Small intestine (tissue), 7 donors: ENCODE measurements at regions not wholly inside any gene's neighbourhood (a gene's known extent, or its start where the extent isn't known, plus 50 kb on each side); places are given as distances from the start of the nearest gene placed in this dataset.

Experiments
- DNase-seq, 2 donors: peaks; one replicate each; pipeline versions ENCODE4 v3.0.0 to v3.0.0-alpha.2; 2013
- FAIRE-seq: peaks from 2 replicates; lab custom pipeline; 2012; peaks lifted over from hg19 to GRCh38; lab: Jason Lieb, UNC
- H3K27ac ChIP-seq, 3 donors: one replicate each; pipeline ENCODE4 v1.5.1; 2013; ENCODE audit warnings: low read length in 2 of 3, mild to moderate bottlenecking in 2 of 3, control low read depth in 1 of 3, inconsistent platforms in 1 of 3, low read depth in 1 of 3, moderate library complexity in 1 of 3
- H3K27me3 ChIP-seq, 3 donors: one replicate each; pipeline ENCODE4 v1.6.1; 2013; ENCODE audit warnings: low read length in 3 of 3, inconsistent platforms in 1 of 3; ENCODE audit not compliant: control insufficient read depth in 3 of 3, insufficient read depth in 3 of 3
- H3K36me3 ChIP-seq, 3 donors: one replicate each; pipeline ENCODE4 v1.6.1; 2013; ENCODE audit warnings: low read length in 3 of 3, inconsistent platforms in 1 of 3, low read depth in 1 of 3, mild to moderate bottlenecking in 1 of 3, moderate library complexity in 1 of 3; ENCODE audit not compliant: control insufficient read depth in 3 of 3, insufficient read depth in 2 of 3
- H3K4me1 ChIP-seq, 3 donors: one replicate each; pipeline ENCODE4 v1.6.1; 2013; ENCODE audit warnings: low read length in 2 of 3, inconsistent platforms in 1 of 3, low read depth in 1 of 3, mild to moderate bottlenecking in 1 of 3, moderate library complexity in 1 of 3; ENCODE audit not compliant: control insufficient read depth in 3 of 3, insufficient read depth in 2 of 3
- H3K4me3 ChIP-seq, 3 donors: one replicate each; pipeline ENCODE4 v1.5.1; 2013; ENCODE audit warnings: low read length in 3 of 3, control low read depth in 1 of 3, inconsistent platforms in 1 of 3, low read depth in 1 of 3, mild to moderate bottlenecking in 1 of 3, moderate library complexity in 1 of 3
- H3K9me3 ChIP-seq, 2 donors: one replicate each; pipeline ENCODE4 v1.6.1; 2013; ENCODE audit warnings: low read depth in 1 of 2, low read length in 1 of 2; ENCODE audit not compliant: control insufficient read depth in 2 of 2, insufficient read depth in 1 of 2
- WGBS, 3 donors: extraction: QIAGEN DNeasy Blood & Tissue Kit; methylation state at CpG; one replicate each; pipeline ENCODE4 v1.1.7; 2013; 5-methylcytosine and 5-hydroxymethylcytosine counted together
- donor health status: healthy with polysubstance abuse.
- donor health status: control.
- donor health status: control.
- donor health status: Bipolar disorder and iron deficiency.
- donor health status: healthy.

DNA sequence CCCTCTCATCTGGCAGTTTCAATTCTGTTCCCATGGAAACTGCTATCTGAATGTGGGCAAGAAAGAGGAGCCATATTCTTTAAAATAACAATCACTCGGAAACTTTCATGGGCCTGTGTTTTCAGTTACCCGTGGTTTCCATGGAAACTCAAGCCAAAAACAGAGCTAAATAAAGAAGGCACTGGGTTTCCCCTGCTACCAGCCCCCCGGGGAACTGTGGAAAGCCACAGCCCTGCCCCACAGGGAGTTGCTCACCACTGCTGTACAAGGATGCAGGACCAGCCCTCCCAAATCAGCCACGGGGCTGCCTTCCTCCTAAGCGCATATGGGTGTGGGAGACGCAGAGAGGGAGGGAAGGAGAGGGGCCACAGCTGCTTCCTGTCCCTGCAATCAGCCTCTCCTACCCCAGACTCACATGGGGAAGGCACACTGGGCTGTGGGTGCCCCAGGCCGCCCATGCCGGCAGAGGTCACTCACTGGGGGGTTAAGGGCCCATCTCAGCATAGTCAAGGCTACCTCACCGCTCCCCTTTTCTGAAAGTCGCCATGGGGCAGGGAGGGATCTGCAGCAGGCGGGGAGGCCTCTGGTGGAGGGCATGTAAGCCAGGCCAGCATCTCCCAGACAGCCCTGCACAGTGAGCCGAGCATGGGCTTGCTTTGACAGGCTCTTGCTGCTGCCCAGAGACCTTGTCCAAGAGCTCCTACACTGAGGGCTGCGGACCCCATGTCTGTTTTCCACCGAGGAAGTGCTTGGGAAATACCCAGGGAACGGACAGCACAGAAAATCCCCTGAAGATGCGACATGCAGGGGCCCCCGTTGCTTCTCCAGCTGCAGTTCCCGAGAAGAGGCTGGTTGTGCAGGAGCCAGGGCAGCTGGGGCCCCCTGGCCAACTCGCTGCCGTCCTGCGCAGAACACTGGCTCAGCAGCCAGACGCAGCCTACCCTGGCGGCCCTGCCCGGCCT, 157.3 kb upstream of the PPP2R2D start:
- H3K36me3 ChIP-seq, result no peaks in the 10 kb centered on the region
- WGBS, 3 donors, result 32 to 46% (median 40%) methylated on average over 22 to 24 of the region's 24 CpGs
- H3K4me3 ChIP-seq, result no peak overlapping the region
- H3K27me3 ChIP-seq, result no peaks in the 10 kb centered on the region
- H3K9me3 ChIP-seq, result peaks cover 0 to 2% of the 10 kb centered on the region in 2 donors
- no peak for FAIRE-seq
- H3K4me1 ChIP-seq, result peaks cover 0 to 9% (median 0%) of the 10 kb centered on the region in 3 donors
- no peak overlapping the region for H3K27ac ChIP-seq
- no peak for DNase-seq

DNA sequence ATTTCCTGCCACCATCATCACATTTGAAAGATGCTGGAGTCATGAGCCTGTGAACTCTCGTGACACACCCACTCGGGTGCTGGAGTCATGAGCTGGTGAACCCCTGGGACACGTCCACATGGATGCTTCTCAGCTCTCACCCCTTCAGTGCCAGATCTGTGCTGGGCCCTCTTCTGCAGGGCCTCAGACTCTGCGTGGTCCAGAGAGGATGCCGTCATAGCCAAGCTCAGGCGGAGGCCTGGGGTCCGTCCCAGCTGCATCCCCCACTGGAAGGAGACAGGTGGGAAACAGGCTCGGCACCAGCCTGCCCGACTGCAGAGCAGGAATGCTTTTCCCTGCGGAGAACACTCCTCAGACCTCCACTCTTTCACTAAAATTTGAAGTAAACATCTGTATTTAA, 156.5 kb upstream of the PPP2R2D start:
- WGBS, 3 donors, result 62 to 71% (median 67%) methylated on average over 10 of the region's 10 CpGs
- H3K27ac ChIP-seq, result no peak overlapping the region
- no peak overlapping the region for H3K4me3 ChIP-seq
- peaks cover 0 to 17% (median 0%) of the 10 kb centered on the region in 3 donors for H3K4me1 ChIP-seq
- no peaks in the 10 kb centered on the region for H3K27me3 ChIP-seq
- FAIRE-seq, result no peak
- no peaks in the 10 kb centered on the region for H3K36me3 ChIP-seq
- DNase-seq, result no peak
- H3K9me3 ChIP-seq, result peaks cover 0 to 2% of the 10 kb centered on the region in 2 donors

GRCh38 chr10:131745591-131745990, 155.2 kb upstream of the PPP2R2D start:
- WGBS, 3 donors, result 61 to 79% (median 65%) methylated on average over 11 to 12 of the region's 12 CpGs
- FAIRE-seq, result no peak

DNA sequence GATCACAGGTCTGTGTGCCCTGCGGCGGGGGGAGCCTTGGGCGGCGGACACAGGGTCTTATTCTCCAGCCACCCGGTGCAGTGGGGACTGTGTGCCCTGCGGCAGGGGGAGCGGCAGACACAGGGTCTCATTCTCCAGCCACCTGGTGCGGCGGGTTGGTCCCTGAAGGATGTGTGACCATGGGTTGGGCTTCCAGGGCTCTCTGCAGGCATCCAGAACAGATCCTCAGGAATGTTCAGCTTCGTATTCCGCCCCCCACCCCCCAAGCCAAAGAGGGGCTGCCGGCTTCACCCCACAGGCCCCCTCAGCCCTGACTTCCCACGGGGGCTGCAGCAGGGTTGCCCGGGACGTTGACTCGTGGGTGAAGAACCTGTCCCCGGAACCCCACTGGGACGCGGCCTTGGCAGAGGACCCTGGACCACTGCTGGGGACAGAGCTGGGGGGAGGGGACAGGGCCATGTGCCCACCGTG, 154.5 kb upstream of the PPP2R2D start:
- H3K9me3 ChIP-seq, result no peaks in the 10 kb centered on the region
- FAIRE-seq (no peak), DNase-seq (no peak)
- H3K4me1 ChIP-seq, result peaks cover 0 to 33% (median 0%) of the 10 kb centered on the region in 3 donors
- WGBS, 3 donors, result 86 to 95% (median 91%) methylated on average over 19 to 20 of the region's 20 CpGs
- no peaks in the 10 kb centered on the region for H3K27me3 ChIP-seq
- no peaks in the 10 kb centered on the region for H3K36me3 ChIP-seq
- no peak overlapping the region for H3K4me3 ChIP-seq
- H3K27ac ChIP-seq, result no peak overlapping the region

More at GRCh38 chr10:131745591-131745990, 155.2 kb upstream of the PPP2R2D start:
- no peaks in the 10 kb centered on the region for H3K36me3 ChIP-seq
- H3K27ac ChIP-seq, result no peak overlapping the region
- no peaks in the 10 kb centered on the region for H3K9me3 ChIP-seq
- no peak for DNase-seq
- peaks cover 0 to 27% (median 0%) of the 10 kb centered on the region in 3 donors for H3K4me1 ChIP-seq
- no peaks in the 10 kb centered on the region for H3K27me3 ChIP-seq
- H3K4me3 ChIP-seq, result no peak overlapping the region

DNA sequence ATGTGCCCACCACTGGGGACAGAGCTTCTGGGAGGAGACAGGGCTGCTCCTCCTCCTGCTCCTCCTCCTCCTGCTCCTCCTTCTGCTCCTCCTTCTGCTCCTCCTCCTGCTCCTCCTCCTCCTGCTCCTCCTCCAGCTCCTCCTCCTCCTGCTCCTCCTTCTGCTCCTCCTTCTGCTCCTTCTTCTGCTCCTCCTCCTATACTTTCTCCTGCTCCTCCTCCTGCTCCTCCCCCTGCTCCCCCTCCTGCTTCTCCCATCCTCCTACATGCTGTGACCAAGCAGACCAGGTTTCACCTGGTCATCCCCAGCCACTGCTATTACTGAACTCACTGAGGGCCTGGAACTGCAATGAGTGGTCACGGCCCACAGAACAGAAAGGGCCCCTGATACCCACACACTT, 154.0 kb upstream of the PPP2R2D start:
- Histone ChIP-seq H3K4me1 (peaks cover 0 to 38% (median 0%) of the 10 kb centered on the region in 3 donors), H3K4me3 (no peak overlapping the region), H3K27me3 (no peaks in the 10 kb centered on the region), H3K27ac (no peak overlapping the region), H3K9me3 (no peaks in the 10 kb centered on the region), H3K36me3 (no peaks in the 10 kb centered on the region)
- 84 to 92% (median 91%) methylated on average over 1 of the region's 1 CpG for WGBS, 3 donors
- FAIRE-seq (no peak), DNase-seq (no peak)

DNA sequence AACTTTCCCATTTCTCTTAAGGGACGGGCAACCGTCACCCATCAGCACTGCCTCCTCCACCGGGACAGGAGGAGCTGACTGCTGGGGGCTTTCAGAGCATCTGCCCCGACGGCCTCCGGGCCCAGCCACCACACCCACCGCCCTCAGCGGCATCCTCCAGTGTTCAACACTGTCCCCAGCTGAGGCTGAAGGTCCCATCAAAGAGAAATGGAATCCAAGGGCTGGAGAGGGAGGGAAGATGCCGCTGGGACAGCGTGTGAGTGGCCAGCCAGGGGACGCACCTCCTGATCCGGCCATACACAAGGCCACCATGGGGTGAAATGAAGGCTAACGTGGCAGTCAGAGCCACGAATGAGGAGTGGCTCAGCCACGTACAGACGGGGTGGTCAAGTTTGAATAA, 153.6 kb upstream of the PPP2R2D start:
- no peak for DNase-seq
- Histone ChIP-seq H3K4me1 (peaks cover 0 to 38% (median 0%) of the 10 kb centered on the region in 3 donors), H3K36me3 (no peaks in the 10 kb centered on the region), H3K27me3 (no peaks in the 10 kb centered on the region), H3K27ac (no peak overlapping the region), H3K9me3 (no peaks in the 10 kb centered on the region), H3K4me3 (no peak overlapping the region)
- no peak for FAIRE-seq
- 84 to 92% (median 87%) methylated on average over 16 of the region's 16 CpGs for WGBS, 3 donors

DNA sequence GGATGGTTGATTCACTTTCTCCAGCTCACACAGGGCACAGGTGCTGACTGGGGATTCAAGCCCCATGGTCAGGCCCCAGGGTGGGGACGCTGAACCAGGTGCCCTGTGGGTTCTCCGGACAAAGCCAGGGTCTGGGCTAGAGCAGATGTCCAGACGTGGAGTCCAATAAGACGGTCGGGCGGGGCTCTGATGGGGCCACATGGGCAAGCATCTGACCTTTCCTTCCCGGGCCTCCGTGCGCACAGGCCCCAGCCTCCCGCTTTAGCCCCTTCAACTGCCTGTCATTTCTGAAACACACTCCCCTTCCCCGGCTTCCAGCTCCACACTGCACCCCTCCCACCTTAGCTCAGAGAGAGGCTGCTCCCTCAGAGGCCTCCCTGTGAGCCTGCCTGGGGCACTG, 153.0 kb upstream of the PPP2R2D start:
- 78 to 88% (median 86%) methylated on average over 7 to 11 of the region's 11 CpGs for WGBS, 3 donors

DNA sequence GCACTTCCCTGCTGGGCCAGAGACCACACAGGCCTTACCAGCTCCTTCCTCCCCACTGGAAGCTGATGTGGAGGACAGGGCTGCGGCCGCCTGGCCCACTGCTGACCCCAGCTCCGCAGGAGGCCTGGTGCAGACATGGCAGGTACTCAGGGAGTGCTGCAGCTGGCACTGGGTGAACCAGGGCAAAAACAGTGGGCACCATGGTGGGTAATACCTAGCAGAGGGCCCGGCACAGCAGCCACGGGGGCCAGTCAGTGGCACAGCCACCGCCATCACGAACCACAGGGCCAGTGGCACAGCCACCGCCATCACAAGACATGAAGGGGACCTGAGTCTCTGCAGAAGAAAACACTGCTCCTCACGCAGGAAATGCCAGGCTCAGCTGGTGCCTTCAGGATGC, 152.6 kb upstream of the PPP2R2D start:
- Histone ChIP-seq H3K4me3 (no peak overlapping the region), H3K36me3 (no peaks in the 10 kb centered on the region), H3K27me3 (no peaks in the 10 kb centered on the region), H3K9me3 (no peaks in the 10 kb centered on the region), H3K27ac (peak overlapping the region in 1 of 3 donors; percentile 49), H3K4me1 (peaks cover 0 to 38% (median 0%) of the 10 kb centered on the region in 3 donors)
- no peak for FAIRE-seq
- no peak for DNase-seq
- WGBS, 3 donors, result 81 to 87% (median 83%) methylated on average over 9 of the region's 9 CpGs

More for the DNA sequence above, 153.0 kb upstream of the PPP2R2D start:
- no peak overlapping the region for H3K4me3 ChIP-seq
- H3K36me3 ChIP-seq, result no peaks in the 10 kb centered on the region
- peak overlapping the region in 1 of 3 donors; percentile 49 for H3K27ac ChIP-seq
- no peaks in the 10 kb centered on the region for H3K27me3 ChIP-seq
- DNase-seq, result peak in 1 of 2 donors; percentile 36
- peaks cover 0 to 38% (median 0%) of the 10 kb centered on the region in 3 donors for H3K4me1 ChIP-seq
- no peak for FAIRE-seq
- no peaks in the 10 kb centered on the region for H3K9me3 ChIP-seq
